ENCODE measurements at regions not wholly inside any gene's neighbourhood (a gene's known extent, or its start where the extent isn't known, plus 50 kb on each side); places are given as distances from the start of the nearest gene placed in this dataset.
"Not testable (repeated sequence)": the region's sequence is repeated elsewhere in the genome, so short reads cannot be mapped to it uniquely, and the experiment has no call there.

DNA sequence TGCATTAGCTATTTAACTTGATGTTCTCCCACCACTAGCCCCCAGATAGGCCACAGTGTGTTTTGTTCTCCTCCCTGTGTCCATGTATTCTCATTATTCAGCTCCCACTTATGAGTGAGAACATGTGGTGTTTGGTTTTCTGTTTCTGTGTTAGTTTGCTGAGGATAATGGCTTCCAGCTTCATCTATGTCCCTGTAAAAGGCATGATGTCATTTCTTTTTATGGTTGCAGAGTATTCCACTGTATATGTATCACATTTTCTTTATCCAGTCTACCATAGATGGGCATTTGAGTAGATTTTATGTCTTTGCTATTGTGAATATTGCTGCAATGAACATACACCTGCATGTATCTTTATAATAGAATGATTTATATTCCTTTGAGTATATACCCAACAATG lies 487.7 kb downstream of the CBLN4 start:
- not testable (repeated sequence) for DNase-seq

DNA sequence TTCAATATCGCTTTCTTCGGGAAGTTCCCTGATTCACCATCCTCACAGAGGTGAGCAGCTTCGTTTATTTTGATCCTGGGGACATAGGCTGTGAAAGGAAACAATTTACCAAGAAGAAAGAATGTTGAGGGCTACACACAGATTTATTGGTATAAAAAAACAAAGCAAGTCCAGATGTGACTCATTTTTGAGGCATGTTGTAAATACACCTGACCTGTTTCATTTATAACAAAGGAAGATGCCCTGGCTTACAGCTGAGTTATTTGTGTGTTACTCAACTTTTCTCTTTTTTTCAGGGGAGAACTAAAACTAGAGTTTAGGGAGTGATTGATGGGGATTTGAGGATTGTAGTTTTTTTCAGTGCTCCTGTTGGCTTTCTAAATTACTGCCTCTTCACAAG lies 489.5 kb downstream of the CBLN4 start:
- DNase-seq, result no peak

DNA sequence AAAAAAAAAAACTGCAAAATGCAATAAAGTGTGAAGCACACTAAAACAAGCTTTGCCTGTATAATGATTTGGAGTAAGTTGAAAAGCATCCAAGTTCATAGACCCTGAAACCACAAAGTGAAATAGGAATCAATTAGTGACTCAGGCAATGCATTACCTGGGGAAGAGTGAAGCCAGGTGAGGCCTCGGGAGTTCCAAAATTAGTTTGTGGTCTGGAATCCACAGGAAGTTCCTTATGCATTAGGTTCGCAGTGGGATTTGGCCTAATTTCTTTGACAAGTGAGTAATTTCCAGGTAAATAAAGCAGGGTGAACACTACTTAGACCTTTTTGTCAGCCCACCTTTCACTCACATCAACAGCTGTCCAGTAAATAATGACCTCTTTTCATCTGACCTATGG lies 490.8 kb downstream of the CBLN4 start:
- DNase-seq, result no peak

DNA sequence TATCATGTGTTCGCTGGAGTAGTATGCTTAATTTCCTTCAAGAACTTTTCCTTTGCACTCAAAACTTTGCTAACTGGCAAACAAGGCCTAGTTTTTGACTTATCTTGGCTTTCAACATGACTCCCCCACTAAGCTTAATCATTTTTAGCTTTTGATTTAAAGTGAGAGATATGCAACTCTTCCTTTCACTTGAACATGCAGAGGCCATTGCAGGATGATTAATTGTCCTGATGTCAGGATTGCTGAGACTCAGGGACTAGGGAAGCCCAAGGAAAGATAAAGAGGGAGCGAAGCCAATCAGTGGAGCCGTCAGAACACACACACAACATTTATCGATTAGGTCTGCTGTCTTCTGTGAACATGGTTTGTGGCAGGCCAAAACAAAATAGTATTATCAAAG lies 491.4 kb downstream of the CBLN4 start:
- no peak for DNase-seq

DNA sequence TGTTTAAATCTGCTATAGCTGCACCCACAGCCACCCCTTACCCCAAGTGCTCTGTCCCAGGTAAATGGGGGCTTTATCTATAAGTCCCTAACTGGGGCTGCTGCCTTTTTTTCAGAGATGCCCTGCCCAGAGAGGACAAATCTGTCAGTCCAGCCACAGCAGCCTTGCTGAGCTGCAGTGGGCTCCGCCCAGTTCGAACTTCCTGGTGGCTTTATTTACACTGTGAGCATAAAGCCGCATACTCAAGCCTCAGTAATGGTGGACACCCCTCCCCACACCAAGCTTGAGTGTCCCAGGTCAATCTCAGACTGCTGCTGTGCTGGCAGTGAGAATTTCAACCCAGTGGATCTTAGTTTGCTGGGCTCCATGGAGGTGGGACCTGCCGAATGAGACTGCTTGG lies 505.2 kb downstream of the CBLN4 start:
- no peak for DNase-seq

DNA sequence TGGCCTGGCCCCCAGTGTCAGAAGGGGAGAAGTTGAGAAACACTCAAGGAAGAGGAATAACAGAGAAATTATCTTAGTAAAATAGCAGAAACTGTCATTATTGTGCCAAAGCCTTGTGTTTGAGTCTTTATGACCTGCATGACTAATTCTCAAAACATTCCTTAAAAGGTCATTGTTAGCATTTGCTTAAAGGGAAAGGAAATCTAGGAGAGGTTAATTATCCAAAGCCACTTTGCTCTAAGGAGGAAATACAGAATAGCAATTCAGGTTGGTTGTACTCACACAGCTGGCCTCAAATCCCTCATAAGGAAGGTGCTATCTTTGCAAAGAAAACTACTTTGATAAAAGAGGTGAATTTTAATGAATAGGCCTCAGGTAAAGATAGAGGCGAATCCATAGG lies 516.7 kb downstream of the CBLN4 start:
- no peak for DNase-seq

DNA sequence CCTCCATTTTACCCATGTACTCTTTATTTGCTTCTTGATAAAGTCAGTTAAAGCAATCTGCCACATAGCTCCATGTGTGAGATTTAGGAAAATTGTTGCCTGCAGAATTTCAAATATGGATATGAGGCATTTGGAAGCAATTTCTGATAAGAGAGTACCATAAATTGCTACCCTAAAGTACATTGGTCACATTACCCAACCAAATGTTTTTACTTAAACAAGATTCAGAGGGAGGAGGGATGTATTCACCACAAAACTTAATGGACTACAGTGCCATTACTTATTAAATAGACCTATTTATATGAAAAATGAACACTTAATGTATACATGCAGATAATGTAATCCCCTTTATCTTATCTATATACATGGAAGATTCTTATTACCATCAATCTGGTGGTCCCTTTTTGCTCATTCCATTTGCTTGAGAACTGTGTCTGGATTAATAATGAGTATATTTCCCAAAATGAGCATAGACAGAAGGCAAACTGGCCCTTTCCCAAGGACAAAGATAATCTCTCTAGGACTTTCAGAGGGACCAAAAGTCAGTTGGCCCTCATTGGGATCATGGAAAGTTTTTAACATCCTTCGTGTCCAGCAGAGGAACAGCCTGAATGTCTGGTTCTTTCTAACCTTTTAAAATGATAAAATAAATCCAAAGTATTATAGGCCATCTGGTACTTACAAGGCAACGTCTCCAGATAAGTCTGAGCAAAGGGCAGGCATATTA lies 526.4 kb downstream of the CBLN4 start:
- DNase-seq, result no peak

DNA sequence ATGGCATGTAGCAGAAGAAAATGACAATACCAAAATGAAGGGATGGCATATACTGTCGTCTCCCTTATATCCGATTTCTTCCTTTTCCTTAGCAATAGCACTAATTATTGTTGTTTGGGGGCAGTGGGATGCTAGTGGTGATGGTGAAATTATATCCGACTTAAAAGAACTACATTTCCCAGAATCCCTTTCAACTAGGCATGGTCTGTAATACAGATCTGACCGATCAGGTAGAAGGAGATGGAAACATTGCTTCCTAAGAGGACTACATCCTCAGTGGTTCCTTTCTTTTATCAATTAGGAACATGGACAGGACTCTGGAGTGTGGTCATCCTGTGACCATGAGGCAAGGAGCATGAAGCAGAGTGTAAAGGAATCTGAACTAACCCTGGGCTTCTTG lies 532.6 kb downstream of the CBLN4 start:
- no peak for DNase-seq

DNA sequence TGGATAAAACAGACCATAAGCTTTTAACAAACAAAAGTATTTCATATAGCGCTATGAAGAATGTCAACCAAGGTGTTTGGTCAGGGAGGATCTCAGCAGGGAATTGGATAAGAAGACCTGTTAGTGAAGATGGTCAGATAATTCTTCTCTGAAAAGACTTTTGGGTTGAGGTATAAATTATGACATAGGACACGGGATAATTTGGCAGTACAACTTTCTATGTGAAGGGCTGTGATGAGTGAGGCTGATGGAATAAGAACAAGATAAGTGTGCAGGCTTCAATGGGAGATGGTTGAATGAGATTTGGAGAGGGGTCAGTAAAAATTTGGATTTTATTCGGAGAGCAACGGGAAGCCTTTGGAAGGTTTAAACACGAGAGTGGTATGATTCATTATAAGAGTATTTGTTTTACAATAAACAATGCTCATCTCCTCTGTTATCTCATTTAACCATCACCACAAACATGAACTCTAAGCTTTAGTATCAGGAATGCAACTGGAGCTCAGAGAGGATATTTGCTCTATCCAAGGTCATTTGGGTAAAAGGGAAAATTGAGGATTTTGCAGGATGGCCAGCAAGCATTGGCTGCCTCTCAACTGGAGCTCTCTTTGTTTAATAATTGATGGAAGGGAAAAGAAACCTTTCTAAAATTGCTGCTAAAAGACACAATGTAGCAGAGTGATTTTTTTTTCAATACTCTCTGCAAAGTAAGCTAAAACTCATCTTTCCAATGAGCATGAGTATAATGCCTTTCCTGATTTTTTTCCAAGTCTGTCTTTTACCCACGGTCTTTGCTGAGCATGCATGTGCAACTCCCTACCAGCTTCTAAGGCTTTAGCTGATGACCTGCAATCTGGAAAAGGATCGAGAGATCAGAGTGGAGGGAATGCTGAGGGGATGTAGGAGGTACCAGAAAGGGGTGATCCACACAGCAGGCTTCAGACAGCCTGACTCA lies 534.0 kb downstream of the CBLN4 start:
- DNase-seq, result no peak

DNA sequence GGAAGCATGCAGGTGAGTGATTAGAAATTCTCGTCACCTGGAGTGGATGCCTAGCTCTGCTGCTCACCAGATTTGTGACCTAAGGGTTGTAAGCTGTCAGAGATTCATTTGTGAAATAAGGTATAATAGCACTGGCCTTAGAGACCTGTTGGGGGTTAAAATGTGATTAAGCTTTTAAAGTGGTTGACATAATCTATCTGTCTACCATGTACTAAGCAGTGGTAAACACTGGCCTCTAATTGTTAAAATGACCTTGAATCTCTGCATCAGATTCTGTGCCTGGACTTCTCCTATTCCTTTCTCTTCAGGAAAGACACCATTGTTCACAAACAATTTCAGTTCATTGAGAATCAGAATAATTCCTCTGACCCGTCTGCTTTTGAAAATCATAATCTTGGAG lies 536.2 kb downstream of the CBLN4 start:
- DNase-seq, result no peak

DNA sequence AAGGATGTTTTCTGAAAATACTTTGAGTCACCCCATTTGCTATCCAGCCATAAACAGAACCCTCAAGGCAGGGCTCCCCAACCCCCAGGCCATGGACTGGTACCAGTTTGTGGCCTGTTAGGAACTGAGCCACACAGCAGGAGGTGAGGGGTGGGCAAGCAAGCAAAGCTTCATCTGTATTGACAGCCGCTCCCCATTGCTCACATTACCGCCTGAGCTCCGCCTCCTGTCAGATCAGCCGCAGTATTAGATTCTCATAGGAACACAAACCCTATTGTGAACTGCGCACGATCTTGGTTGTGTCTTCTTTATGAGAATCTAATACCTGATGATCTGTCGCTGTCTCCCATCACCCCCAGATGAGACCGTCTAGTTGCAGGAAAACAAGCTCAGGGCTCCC lies 543.8 kb downstream of the CBLN4 start:
- DNase-seq, result no peak

DNA sequence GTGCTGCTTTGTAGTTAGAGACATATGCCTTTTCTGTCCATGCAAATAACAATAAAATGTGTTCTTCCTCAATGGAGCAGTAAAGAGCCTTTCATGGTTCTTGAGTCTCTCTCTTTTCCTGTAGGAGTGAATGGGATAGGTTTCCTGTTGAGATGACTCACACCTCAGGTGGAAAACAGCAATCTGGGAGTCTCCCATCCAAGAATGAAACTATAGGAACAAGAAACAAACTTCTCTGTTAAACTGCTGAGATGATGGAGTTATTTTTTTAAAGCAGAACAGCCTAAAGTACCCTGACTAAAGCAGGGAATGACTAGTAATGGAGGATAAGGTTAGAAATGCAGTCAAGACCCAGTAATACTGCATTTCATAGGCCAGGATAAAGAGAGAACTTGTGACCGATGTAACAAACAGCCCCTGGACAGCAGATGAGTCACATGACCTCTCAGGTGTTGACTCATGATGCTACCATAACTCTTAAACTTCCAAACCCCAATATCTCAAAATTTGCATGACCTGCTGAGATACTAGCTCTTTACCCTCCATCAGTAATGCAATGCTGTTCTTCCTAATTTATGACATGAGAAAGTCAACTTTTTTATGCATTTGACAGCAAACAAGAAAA lies 548.9 kb downstream of the CBLN4 start:
- no peak for DNase-seq

DNA sequence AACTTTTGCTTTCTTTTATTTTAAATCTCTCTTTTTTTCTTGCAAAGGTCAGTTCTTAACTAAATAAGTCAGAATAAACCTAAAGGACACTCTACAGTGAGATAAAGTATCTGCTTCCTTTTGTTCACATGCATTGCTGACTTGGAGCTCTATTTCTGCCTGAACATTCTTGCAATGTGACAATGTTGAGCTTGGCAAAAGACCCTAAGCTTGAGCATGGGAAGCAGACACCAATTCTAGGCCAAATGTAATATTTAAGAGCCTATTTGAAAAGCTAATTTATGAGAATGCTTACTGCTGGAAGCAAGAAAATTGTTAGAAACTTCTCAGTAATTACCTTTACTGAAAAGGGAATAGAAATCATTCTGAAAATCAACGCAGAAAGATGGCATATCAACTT lies 556.2 kb downstream of the CBLN4 start:
- DNase-seq, result no peak

DNA sequence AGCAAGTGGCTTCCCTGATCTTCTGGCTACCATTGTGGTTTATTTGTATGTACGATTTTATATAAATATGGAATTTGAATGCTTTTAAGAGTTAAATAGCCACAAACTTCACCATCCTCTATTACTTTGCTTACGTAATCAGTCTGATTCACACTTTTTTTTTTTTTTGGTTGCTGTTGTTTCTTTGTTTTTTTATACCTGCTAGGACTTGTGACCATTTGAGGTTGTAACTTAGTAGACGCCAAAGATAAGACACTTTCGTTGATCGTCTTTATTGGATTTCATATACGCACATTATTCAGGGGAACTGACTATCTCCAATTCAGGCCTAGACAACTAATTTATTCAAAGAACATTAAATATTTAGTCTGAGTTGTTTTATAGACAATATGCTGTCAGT lies 559.0 kb downstream of the CBLN4 start:
- DNase-seq, result no peak

DNA sequence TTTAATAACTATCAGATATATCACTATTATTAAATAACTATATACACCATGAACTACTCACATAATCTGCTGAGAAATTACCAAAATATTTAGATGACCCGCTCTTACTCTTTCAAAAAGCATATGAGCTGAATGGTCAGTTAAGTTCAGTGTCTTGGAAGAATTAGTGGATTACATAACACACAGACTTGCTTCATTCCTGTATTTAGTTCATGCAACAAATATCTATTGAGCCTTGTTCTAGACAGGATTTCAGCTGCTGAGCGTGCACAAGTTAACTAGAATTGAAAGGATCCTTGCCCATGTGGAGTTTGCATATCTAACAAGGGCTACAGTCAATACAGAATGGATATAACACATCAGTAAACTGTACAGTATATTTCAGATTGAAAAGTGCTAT lies 566.2 kb downstream of the CBLN4 start:
- DNase-seq, result no peak

DNA sequence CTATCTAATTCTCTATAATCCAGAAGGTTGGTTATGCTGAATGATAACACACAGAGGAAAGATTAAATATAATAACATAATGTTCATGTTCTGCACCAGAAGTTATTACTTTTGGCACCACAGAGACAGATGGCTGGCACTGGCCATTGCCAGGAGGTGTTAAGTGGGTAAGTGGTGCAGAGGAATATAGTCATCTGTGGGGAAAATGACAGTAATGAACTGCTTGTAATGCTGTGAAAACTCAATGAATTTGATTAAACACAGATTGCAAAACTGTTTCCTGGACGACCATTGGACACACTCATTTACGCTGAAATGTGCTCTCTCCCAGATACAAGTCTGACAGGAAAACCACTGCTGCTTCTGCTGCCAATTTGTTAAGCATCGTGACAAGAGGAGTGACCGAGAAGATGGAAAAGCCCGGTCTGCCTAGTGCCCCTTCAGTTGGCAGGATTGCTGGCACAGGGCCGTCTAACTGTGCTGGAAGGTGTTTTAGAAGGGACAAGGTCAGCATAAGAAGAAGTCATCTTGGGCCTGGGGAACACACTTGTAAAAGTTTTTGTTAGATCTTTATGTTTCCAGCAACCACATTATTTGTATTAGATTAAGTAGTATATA lies 567.4 kb downstream of the CBLN4 start:
- no peak for DNase-seq

DNA sequence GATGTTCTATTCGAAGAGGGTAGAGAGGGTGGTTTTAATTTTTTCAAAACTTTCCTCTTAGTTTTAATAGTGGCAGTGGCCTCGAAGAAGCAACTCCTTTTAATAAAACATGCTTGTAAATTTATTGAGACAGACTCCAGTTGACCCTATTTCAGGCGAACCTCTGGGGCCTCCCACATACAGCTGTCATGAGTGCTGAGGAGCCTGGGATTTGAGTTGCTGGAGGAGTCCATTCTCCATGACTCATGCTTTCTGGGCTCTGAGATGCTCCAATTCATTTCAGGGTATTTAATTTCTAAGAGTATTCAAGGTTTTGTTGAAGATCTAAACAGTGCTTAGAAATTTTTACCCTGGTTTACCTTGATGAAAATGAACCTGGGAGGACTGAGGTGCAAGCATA lies 580.4 kb downstream of the CBLN4 start:
- DNase-seq, result no peak

DNA sequence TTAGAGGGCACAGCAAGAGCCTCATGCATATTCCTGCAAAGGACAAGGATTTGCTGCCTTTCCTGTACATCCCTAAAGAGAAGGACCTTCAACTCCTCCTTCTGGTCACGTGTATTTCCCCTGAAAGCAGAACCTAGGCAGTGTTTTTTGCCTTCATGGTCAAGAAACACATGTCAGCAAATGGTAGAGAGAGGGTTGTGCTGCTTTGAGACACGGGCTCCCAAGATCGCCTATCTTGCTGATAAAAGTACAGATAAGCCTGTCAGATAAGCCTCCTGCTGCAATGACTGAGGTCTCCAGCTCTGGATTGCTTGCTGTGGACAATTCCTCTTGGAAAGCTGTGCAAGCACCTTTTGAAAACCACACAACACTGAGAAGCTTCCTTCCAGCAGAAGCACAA lies 580.8 kb downstream of the CBLN4 start:
- DNase-seq, result no peak

DNA sequence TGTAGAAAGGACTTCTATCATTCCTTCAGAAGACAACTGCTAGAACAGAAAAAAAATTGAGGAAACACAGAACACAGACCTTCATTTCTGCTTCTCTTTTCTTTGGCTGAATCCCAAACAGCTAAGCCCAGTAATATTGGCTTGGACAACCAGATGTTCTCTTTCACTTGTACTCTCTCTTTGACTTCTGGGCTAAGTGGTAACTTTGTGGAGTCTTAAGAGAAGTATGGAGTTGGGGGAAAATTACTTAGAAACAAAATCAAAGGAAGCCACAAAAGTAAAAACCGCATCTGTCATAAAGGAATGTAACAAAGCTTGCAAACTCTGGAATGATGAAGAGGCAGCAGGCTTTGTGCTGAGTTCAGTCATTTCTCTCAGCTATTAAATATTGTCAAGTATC lies 587.5 kb downstream of the CBLN4 start:
- DNase-seq, result no peak

DNA sequence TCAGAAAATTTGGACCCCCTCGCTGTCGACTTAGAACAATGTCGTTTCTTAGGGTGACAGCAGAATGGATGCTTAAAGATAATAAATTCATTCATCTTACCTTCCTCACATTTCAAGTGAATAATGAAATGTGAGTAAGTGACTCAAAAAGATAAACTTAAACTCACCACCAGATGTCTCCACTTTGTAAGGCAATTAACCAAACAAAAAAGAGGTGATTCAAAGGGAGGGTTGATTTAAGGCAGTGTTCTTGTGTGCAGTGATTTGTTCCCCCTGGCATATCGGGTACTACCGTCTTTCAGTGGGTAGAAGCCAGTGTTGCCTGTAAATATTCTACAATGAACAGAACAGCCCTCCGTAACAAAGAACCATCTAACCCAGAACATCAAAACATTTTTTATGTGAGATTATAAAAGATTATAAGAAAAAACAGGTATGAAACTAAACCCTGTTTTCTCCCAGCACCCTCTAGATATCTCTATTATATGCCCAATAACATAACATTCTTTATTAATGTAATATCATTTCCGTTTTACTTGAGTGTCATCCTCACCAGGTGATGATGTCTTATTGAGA lies 589.7 kb downstream of the CBLN4 start:
- DNase-seq, result peak; percentile 1

DNA sequence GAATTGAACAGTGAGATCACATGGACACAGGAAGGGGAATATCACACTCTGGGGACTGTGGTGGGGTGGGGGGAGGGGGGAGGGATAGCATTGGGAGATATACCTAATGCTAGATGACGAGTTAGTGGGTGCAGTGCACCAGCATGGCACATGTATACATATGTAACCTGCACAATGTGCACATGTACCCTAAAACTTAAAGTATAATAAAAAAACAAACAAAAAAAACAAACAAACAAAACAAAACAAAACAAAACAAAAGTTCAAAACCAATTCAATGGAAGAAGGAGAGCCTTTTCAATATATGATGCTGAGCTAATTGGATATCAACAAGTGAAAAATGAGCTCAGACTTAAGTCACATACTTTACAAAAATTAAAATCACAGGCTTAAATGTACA lies 592.8 kb downstream of the CBLN4 start:
- not testable (repeated sequence) for DNase-seq

DNA sequence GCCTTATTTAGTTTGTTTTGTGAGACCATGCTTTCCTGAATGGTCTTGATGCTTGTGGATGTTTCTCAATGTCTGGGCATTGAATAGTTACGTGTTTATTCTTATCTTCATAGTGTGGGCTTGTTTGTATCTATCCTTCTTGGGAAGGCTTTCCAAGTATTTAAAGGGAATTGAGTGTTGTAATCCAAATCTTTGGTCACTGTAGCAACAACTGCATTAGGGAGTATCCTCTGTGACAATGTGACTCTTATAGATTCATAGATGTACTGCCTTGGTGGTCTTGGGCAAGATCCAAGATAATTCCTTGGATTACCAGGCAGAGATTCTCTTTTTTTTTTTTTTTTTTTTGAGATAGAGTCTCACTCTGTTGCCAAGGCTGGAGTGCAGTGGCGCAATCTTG lies 598.4 kb downstream of the CBLN4 start:
- no peak for DNase-seq

DNA sequence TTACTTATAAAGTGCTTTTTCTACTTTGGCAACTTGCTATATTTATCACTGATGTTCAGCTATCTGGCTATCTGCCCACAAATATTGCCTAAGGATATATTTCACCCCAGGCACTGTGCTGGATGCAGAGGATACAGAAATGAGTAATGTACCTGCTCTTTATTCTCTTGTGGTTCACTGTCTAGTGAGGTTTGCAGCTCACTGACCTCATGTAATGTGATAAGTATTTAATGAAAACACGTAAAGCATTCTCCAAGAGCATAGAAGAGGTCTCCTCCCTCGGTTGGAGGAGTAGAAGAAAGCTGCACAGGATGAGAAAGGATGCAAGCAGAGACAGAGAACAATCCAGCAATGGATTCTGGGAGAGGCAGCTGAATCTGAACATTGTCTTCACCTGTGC lies 610.7 kb downstream of the CBLN4 start:
- DNase-seq, result no peak
